HG03135 (cell line): ENCODE measurements at regions not wholly inside any gene's neighbourhood (a gene's known extent, or its start where the extent isn't known, plus 50 kb on each side); places are given as distances from the start of the nearest gene placed in this dataset.
A peak's percentile ranks its signal among the peaks of the same experiment; 100 is the strongest.

Experiments used
- ATAC-seq: cut with Tn5 transposase; IDR thresholded peaks from one replicate; pipeline ENCODE4 v1.9.1; 2021; ENCODE audit warnings: mild to moderate bottlenecking, moderate library complexity; ENCODE audit not compliant: unreplicated experiment

DNA sequence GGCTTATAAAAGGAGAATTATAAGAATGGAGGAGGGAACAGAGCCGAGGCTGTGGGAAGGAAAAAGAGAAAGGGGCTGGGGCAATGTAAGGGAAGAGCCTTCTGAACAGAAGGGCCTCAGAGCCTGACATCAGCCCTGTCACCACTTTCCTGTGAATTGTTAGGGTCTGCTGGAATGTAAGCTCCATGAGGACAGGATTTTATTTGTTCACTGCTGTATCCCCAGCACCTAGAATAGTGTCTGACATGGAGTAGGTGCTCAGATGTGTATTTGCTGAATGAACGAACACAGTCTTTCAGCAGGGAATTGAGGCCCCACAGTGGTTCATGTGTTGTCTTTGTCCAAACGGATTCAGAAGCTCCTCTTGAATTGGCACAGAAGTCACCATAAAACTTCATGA is 251.5 kb downstream of the OPA1 start:
- ATAC-seq: no peak

DNA sequence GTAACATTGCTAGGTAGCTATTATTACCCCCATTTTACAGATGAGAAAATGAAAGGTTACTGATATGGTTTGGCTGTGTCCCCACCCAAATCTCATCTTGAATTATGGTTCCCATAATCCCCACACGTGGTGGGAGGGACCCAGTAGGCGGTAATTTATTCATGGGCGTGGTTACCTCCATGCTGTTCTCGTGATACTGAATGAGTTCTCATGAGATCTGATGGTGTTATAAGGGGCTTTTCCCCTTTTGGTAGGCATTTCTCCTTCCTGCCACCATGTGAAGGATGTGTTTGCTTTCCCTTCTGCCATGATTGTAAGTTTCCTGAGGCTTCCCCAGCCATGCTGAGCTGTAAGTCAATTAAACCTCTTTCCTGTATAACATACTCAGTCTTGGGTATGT is 252.1 kb downstream of the OPA1 start:
- no peak for ATAC-seq

DNA sequence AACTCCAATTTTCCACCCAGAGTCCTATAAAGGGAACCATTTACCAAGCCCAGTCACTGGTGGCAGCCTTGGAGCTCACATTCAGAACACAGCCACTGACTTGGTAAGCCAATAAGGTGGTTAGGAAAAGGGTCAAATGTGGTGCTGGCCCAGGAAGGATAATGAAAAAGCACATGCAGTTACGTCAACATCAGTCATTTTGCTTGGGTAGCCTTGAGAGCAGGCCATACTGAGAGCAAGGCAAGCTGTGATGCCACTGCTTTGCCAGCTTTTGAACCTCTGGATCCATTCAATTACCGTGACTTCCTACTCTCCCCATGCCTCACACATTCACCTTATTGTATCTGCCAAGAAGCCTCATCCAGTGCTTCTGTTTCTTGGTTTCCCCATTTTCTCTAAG is 253.6 kb downstream of the OPA1 start:
- ATAC-seq: no peak

DNA sequence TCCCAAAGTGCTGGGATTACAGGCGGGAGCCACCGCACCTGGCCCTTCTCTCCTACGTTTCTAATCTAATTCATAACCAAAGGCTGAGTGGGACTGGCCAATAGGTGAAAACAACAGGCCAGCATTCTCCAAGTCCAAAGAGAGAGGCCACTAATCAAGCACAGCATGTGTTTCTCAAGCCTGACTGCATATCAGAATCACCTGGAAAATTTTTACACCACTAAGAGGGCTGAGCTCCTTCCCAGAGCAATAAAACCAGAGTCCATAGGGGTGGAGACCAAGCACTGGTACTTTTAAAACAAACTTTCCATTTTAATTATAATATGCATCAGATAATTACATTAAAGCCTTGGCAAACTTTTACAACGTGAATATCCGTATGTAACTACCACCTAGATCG is 254.4 kb downstream of the OPA1 start:
- ATAC-seq: no peak

DNA sequence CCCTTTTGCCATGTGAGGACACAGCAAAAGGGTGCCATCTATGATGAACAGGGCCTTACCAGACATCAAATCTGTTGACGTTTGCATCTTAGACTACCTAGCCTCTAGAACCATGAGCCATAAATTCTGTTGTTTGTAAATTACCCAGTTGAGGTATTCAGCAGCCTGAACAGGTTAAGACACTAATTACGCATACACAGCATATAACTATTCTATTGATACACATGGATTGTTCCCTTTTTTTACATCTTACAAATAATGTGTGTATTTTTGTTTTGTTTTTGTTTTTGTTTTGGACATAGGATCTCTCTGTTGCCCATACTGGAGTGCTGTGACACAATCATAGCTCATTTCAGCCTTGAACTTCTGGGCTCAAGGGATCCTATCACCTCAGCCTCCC is 255.5 kb downstream of the OPA1 start:
- no peak for ATAC-seq

DNA sequence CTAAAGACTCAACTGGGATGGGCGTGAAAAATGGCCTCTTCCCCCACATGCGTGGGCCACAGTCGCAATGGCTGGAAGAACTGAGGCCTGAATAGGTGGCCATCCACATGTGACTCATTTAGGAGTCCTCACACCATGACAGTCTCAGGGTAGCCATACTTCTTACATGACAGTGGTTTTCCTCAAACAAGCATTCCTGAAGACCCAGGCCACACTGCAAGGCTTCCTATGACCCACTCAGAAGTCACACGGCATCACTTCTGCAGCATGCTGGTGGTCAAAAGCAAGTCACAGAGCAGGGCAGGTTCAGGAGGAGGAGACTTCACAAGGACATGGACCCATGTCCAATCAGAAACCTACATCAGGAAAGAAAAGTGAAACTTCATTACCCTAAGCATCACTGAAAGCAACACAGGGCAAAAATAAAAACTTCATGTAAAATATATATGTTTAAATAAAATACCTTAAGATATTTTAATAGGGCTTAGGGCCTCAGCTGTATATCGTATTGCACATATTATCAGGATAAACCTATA is 257.1 kb downstream of the OPA1 start:
- ATAC-seq: no peak

DNA sequence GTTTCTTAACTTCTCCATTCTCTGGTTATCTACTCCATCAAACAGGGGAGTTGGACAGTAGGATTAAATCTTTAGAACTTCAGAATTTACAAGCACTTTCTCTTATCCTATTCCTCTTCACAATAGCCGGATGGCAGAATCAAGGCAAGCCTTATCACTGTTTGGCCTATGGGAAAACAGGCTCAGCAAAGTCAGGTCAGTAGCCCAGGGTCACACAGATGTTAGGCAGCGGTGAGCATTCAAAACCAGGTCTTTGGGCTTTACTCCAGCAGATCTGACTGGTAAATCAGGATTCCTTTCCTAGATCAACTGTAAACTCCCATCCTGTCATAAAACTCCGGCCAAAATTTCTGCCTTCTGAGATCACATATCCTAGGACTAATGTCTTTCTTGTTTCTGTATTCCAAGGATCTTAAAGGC is 258.4 kb downstream of the OPA1 start:
- ATAC-seq: no peak

DNA sequence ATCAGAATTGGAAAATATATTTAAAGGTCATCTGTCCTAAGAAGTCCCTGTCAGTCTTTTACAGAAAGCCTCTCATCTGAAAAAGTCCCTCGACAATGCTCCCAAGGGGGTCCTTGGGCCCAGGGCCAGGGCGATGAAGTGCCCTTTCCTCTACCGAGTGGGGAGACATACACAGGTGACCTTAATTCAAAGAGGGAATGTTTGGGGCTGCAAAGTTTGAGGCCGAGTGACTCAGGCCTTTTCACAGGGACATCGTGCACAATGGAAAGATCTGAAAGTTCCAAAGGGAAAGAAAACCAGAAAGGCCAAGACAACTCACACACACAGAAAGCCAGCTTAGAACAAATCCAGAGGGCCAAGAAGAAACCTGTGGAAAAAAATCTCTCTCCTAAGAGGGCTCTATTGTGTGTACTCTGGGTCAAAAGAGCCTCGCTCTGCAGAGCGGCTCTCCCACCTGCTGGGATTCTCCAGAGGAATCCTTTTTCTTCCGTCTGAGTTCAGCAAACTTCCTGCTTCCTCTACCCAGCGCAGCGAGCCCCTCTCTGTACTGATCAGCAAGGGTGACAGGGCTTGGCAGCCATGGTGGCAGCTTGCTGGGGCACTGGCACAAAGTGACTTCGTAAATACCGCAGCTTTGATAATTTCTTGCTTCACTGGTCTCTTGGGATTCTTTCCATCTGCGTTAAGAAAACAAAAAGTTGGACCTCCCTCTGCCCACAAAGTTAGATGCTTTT is 259.1 kb downstream of the OPA1 start:
- ATAC-seq: no peak

DNA sequence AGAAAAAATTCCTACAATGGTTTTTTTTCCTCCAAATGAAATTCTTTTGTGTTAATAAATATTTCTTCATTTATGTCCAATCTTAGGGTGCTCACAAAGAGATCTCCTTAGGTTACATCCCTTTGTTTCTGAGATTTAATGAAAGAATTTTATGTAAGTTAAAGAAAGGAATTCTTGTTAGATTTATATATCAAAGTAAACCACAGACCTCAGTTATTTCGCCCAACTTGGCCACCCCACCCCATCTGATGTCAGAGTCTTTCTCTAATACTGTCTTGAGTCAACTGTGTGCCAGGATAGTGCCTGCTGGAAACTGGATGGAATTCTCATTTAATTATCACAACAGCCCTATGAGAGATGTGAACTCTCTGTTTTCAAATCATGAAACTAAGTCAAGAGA is 259.9 kb downstream of the OPA1 start:
- no peak for ATAC-seq

DNA sequence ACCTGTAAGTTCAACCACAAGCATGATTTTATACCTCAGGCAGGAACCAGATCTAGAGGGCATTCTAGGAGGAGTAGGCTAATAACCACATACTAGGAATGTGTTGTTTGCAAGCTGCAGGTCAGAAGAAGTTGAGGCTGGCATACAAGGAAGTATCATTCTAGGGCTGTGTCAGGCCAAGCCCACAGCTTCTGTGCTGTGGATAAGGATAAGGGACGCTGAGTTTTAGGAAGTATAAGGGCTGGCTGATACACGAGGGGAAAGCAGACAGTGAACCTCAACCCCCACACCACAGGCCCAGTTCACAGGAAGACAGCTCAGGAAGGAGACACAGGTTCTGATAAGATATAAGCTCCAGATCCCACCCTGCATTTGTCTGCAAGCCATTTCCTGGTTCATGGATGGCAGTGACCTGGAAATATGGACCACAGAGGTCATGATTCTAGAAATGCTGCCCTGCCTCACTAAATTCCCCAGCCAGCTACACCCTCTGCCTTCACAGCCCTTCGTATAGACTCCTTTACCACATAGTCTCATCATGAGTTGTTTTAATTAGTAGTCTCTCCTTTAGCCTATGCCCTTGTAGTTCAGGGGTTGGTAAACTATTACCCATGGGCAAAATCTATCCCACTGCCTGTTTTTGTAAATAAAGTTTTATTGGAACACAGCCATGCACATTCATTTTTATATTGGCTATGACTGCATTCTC is 260.7 kb downstream of the OPA1 start:
- ATAC-seq: no peak

DNA sequence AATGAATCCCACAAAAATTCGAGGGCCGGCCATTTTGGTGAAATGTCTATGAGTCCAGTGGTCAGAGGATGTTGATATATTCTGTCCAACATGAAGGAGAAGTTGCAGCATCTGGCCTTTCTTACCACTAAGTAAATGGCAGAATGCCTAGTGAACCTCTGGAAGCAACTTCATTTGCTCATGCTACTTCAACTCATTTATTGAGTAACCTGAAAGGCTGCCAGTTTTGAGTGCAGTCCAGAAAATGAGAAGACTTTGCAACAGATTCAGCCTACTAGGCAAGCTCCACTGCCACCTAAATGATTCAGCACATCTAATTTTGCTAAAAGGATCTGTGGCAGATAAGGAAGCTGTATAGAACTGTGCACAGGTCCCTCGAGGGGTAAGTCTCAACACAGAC is 265.0 kb downstream of the OPA1 start:
- no peak for ATAC-seq

DNA sequence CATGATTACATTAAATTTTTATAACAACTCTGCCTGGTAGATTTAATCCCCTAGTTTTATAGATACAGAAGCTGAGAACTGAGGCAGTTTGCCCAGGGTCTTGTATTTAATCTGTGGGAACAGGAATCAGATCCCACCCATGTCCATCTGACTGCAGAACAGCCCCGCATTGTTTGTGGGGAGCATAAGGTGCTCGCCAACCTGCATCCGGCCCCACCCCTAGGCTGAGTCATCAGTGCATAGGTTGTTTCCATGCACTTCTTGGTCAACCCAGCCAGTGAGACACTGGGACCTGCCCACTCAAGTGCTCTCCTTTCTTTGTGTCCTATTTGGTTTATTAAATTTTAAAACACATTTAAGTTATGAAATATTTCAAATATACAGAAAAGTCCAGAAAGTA is 266.2 kb downstream of the OPA1 start:
- ATAC-seq: no peak

DNA sequence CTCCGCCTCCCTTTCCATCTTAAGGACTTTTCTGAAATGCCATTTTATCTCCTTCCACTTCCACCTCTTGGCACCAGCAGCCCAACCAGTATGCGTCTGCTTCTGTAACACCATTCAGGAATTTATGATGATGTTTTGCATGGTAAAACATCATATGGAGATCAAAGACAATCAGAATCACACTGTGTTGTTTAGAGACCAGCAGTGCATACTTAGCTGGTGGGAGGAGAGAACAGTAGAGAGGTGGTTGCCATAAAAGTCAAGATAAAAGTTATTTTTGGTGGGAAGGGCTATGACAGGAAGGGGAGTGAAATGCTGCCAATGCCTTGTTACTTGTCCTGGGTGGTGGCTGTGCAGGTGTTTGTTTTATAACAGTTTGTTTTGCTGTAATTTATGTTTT is 268.0 kb downstream of the OPA1 start:
- no peak for ATAC-seq

DNA sequence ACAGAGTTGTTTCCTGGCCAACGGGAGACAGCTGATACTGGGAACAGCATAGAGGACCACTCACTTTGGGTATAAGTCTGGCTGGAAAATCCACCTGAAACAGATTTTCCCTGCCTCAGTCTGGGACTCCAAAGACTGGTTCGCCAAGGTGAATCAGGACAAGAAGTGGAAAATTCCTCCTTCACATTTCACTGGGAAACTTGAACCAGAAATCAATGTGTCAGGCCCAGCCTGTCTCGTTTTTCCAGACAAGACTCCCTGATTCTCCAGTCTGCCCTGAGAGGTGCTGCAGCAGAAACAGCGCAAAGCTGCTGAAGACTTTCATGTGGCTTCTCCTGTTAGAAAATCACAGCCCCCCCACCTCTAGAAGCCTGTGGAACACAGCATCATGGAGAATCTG is 269.8 kb downstream of the OPA1 start:
- ATAC-seq: no peak

DNA sequence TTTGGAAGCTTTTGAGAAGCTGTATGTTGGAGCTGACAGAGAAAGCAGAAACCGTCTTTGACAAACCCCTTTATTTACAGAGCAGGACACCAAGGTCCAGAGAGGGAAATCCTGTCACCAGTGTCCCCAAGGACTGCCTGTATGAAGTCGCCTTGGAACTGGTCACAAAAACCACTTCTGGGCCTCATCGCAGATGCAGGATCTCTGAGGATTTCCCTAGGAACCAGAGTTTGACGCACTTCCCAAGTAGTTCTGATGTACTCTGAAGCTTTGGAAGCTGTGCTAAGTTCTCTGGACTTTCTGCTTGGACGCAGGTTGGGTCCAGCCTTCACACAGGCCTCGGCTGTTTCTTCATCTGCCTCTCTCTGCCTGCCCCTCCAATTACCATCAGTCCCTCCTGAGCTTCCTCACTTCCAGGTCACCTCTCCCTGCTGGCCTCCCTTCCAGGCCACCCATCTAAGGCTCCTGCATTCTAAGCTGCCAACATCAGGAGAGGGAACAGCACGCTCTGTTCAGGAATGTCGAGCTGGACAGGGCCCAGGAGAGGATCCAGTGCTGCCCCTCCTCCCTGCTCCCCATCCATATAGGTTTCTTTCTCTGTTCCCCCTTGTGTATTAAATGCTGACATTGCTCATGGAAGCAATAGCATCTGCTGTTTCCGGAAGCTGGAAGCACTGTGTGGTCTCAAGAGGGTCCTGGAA is 270.8 kb downstream of the OPA1 start:
- ATAC-seq: no peak

DNA sequence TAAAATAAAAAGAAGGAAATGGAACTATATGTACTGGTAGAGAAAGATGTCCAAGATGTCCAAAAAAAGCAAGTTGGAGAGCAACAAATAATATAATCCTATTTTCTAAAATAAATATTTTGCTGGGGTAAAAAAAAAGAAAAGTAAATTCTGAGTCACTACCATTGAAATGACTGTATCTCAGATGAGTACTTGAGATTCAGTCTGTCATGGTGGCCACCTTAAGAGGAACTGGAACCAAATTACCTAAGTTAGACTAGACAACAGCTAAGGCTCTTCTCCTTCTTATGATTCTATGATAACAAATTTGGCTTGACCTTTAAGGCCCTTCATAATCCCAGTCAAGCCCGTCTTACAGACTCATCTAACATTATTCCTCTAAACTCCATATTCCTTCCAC is 270.6 kb upstream of the HES1 start:
- ATAC-seq: peak; percentile 91

DNA sequence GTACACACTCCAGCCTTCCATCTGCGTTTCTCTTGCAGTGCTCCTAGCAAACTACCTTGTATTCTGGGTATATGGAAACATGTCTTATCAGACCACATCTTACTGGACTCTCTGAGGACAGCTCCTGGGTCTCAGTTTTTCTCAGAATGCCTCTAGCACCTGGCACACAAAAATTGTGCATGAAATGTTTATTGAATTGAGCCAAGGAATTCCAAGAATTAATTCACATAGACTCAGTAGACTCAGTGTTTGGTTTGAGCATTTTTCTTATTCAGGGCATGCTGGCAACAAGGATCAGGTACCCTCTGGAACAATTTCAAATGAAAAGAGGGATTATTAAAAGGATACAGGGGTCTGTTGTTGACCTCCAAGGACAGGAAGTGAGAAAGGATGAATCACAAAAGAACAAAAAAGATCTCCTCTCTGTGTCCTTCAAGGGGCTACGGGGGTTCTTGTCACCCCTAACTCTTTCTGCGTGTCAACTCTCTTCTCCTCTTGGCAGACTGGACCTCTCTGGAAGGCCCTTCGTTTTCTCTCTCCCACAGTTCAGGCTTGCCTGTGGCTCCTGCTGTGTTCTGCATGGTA is 270.0 kb upstream of the HES1 start:
- ATAC-seq: no peak

DNA sequence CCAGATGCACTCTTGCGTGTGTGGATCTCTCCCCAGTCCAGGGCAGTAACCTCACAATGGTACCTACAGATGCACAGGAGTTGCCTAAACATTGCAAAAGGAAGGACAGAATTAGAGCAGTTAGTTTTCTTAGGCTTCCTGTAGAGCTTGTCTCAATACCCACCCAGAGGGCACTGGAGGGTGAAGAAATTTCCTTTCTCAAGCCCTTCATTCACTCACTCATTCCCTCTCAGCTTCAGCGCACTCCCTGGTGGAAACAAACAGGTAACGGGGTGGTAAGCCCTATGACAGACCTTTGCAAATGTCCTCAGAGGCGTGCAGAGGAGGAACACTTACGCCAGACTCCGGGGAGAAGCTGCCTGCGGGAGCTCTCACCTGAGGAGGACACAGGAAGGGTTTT is 267.4 kb upstream of the HES1 start:
- no peak for ATAC-seq

DNA sequence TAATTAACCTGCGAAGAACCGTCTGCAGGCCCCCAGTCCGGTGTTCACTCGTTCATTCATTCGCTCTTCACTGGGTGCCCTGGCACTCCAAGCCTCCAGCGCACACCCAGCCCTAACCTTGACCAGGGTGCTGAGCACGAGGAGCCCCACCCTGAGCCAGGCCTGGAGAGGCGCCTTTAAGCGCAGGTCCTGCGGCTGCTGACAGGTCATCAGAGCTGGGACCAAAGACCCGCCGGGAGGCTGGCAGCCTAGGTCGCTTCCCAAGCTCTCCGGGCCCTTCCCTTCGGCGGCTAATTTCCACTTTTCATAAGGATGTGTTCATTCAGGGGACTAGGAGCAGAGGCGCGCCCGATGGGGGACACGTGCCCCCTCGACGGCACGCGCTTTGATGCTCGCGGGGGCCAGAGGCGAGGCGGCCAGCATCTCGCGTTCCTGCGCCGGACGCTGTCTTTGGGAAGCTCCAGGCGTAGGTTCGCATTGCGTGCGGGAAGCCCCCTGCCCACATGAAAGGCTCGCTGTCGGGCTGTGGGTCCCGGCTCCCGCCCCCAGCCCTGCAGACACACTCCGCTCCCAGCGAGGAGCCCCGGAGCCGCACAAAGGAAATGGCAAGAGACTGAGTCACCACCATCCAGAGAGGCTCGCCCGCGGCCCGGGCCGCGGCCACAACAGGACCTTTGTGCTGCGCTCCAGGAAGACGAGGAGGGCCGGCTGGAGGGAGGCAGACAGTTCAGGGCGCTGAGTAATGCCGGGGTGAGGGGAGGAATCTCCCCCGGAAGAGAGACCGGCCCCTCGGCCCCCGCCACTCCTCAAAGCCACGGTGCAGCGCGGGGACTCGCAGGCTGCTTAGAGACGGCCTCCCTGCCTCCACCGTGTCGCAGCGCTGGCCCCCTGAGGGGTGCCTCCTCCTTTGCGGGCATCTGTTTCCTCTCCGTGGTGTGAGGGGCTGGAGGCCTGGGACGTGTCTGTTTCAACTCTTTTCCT is 266.4 kb upstream of the HES1 start:
- no peak for ATAC-seq
